ENCODE measurements at regions not wholly inside any gene's neighbourhood (a gene's known extent, or its start where the extent isn't known, plus 50 kb on each side); places are given as distances from the start of the nearest gene placed in this dataset.

GRCh38 chr1:93749487-93749886, 67.8 kb upstream of the BCAR3 start:
- Mint-ChIP-seq H3K27me3 (peaks cover 9% of the 10 kb centered on the region), H3K4me1 (ENCODE audit: low read depth) (peaks cover 51% of the 10 kb centered on the region), H3K27ac (peak overlapping the region; percentile 82), H3K4me3 (no peak overlapping the region), H3K36me3 (ENCODE audit: low read depth) (no peaks in the 10 kb centered on the region), H3K9me3 (peaks cover 13% of the 10 kb centered on the region)
- intact Hi-C loops (cut with micrococcal nuclease), result no loop called here

GRCh38 chr1:93746021-93746812, 64.6 kb upstream of the BCAR3 start:
- intact Hi-C loops (cut with micrococcal nuclease), result no loop called here
- H3K27me3 Mint-ChIP-seq, result peaks cover 9% of the 10 kb centered on the region
- H3K36me3 Mint-ChIP-seq (ENCODE audit: low read depth), result no peaks in the 10 kb centered on the region
- peaks cover 24% of the 10 kb centered on the region for H3K4me1 Mint-ChIP-seq (ENCODE audit: low read depth)
- H3K27ac Mint-ChIP-seq, result peak overlapping the region; percentile 9
- peaks cover 13% of the 10 kb centered on the region for H3K9me3 Mint-ChIP-seq
- H3K4me3 Mint-ChIP-seq, result no peak overlapping the region

GRCh38 chr1:93744299-93744988, 62.8 kb upstream of the BCAR3 start:
- intact Hi-C loops (cut with micrococcal nuclease), result no loop called here
- Mint-ChIP-seq H3K27ac (peak overlapping the region; percentile 14), H3K4me3 (no peak overlapping the region), H3K4me1 (ENCODE audit: low read depth) (peaks cover 8% of the 10 kb centered on the region), H3K36me3 (ENCODE audit: low read depth) (no peaks in the 10 kb centered on the region), H3K9me3 (peaks cover 13% of the 10 kb centered on the region), H3K27me3 (peaks cover 9% of the 10 kb centered on the region)

DNA sequence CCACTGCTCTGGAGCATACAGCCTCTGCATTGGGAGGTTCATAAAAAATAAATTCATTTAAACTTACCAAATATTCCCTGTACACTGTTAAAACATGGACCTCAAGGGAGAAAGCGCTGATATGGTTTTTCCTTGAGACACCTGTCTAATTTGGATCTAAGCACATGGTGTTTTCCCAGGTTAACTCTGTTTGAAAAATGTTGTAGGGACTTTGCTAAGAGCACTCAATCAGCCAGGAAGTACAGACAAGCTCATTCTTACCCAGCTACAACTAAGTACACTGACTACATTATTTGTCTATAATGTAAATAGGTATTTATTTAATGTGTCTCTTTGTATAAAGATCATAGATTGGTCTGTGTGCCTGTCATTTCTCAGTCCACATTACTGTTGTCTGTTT, 61.8 kb upstream of the BCAR3 start:
- Mint-ChIP-seq H3K36me3 (ENCODE audit: low read depth) (no peaks in the 10 kb centered on the region), H3K4me3 (no peak overlapping the region), H3K27ac (no peak overlapping the region), H3K4me1 (ENCODE audit: low read depth) (peaks cover 8% of the 10 kb centered on the region), H3K27me3 (peaks cover 9% of the 10 kb centered on the region), H3K9me3 (peaks cover 13% of the 10 kb centered on the region)
- intact Hi-C loops (cut with micrococcal nuclease), result no loop called here

DNA sequence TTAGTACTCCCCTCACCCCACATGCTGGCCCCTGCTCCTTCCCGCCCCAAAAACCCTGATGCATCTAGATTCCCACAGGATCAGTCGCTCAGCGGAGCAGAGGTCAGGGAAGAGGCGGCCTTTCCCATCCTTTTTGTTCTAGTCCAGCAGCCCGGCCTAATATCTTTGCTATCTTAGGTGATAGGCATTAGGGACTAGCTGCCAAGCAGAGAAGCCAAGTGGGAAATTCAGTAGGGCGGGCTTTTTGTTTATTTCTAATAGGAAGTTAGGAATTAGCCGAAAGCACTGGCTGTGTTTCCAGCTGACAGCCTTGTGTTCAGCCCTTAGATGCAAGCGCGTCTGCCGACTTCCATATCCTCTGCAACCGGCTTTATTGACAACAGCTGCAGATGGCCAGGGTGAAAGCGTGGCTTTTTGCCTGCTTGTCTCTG, 59.0 kb upstream of the BCAR3 start:
- H3K27ac Mint-ChIP-seq, result peak overlapping the region; percentile 15
- H3K27me3 Mint-ChIP-seq, result peaks cover 4% of the 10 kb centered on the region
- intact Hi-C loops (cut with micrococcal nuclease), result no loop called here
- no peaks in the 10 kb centered on the region for H3K9me3 Mint-ChIP-seq
- H3K4me3 Mint-ChIP-seq, result no peak overlapping the region
- H3K36me3 Mint-ChIP-seq (ENCODE audit: low read depth), result no peaks in the 10 kb centered on the region
- peaks cover 12% of the 10 kb centered on the region for H3K4me1 Mint-ChIP-seq (ENCODE audit: low read depth)

GRCh38 chr1:93740157-93740556, 58.5 kb upstream of the BCAR3 start:
- Mint-ChIP-seq H3K9me3 (no peaks in the 10 kb centered on the region), H3K27me3 (peaks cover 2% of the 10 kb centered on the region), H3K27ac (peak overlapping the region; percentile 15), H3K4me3 (no peak overlapping the region), H3K36me3 (ENCODE audit: low read depth) (no peaks in the 10 kb centered on the region), H3K4me1 (ENCODE audit: low read depth) (peaks cover 12% of the 10 kb centered on the region)
- intact Hi-C loops (cut with micrococcal nuclease), result no loop called here

DNA sequence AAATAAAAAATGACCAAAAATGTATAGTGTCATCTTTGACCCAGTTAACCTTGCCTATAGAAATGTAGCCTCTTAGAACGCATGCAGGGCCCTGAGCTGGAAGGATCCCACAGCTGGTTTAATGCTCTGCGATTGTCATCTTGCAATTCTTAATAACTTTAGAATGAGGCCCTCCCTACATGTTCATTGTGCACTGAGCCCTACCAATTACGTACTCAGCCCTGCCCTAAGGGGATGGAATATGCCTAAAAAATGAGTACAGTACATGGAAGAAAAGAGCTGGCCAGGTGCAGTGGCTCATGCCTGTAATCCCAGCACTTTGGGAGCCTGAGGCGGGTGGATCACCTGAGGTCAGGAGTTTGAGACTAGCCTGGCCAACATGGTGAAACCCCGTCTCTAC, 57.8 kb upstream of the BCAR3 start:
- Mint-ChIP-seq H3K36me3 (ENCODE audit: low read depth) (no peaks in the 10 kb centered on the region), H3K27ac (no peak overlapping the region), H3K4me1 (ENCODE audit: low read depth) (peaks cover 12% of the 10 kb centered on the region), H3K4me3 (no peak overlapping the region), H3K27me3 (no peaks in the 10 kb centered on the region), H3K9me3 (no peaks in the 10 kb centered on the region)
- intact Hi-C loops (cut with micrococcal nuclease), result no loop called here

DNA sequence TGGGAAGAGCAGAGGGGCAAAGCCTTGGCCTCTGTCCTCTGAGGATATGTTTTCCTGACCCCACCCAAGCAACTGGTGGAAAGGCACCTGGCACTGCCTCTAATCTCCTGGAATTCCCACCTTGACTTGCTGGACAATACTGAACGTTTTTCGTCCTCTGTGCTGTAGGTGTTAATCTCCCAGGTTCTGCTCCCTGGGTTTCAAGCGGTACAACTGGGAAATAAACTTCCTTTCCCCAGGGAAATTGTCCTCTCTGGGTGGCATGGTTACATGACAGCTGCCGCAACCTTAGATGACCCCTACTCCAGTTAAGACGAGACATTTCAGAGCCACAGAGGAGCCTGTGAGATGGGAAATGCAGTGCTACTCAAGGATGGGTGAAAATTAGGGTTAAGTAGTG, 57.3 kb upstream of the BCAR3 start:
- no peaks in the 10 kb centered on the region for H3K27me3 Mint-ChIP-seq
- intact Hi-C loops (cut with micrococcal nuclease), result no loop called here
- no peaks in the 10 kb centered on the region for H3K9me3 Mint-ChIP-seq
- H3K4me1 Mint-ChIP-seq (ENCODE audit: low read depth), result peaks cover 17% of the 10 kb centered on the region
- no peak overlapping the region for H3K27ac Mint-ChIP-seq
- H3K4me3 Mint-ChIP-seq, result no peak overlapping the region
- no peaks in the 10 kb centered on the region for H3K36me3 Mint-ChIP-seq (ENCODE audit: low read depth)

DNA sequence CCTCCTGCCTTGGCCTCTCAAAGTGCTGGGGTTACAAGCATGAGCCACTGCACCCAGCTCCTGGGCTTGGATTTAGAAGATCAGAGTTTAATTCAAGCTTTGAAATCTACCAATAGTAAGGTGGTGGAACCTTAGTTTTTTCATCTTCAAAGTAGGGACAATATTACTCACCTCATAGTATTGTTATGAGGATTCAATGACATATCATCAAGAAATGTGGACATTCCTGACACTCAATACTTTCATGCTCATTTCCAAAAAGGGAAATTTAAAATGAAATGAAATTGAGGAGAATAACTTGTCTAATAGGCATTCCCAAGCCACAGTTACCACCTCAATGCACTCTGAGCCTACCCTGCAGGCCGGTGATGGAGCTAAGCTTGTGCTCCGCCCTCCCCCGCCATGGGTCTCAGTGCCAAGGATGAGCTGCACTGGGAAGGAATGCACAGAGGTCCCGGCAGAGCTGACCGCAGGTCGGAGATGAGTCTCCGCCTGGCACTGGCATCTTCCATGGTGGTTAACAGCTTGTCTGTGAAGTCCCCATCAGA, 56.5 kb upstream of the BCAR3 start:
- Mint-ChIP-seq H3K36me3 (ENCODE audit: low read depth) (no peaks in the 10 kb centered on the region), H3K4me3 (no peak overlapping the region), H3K4me1 (ENCODE audit: low read depth) (peaks cover 19% of the 10 kb centered on the region), H3K9me3 (no peaks in the 10 kb centered on the region), H3K27ac (no peak overlapping the region), H3K27me3 (peaks cover 1% of the 10 kb centered on the region)
- intact Hi-C loops (cut with micrococcal nuclease), result no loop called here

- Mint-ChIP-seq H3K27ac (no peak overlapping the region), H3K27me3 (peaks cover 2% of the 10 kb centered on the region), H3K9me3 (no peaks in the 10 kb centered on the region), H3K4me1 (ENCODE audit: low read depth) (peaks cover 41% of the 10 kb centered on the region), H3K36me3 (ENCODE audit: low read depth) (no peaks in the 10 kb centered on the region), H3K4me3 (no peak overlapping the region)
- intact Hi-C loops (cut with micrococcal nuclease), result no loop called here
Observed at GRCh38 chr1:93735722-93736121, 54.1 kb upstream of the BCAR3 start.

GRCh38 chr1:93734999-93735398, 53.4 kb upstream of the BCAR3 start:
- Mint-ChIP-seq H3K27ac (peak overlapping the region; percentile 39), H3K4me1 (ENCODE audit: low read depth) (peaks cover 49% of the 10 kb centered on the region), H3K4me3 (no peak overlapping the region), H3K27me3 (peaks cover 2% of the 10 kb centered on the region), H3K36me3 (ENCODE audit: low read depth) (no peaks in the 10 kb centered on the region), H3K9me3 (no peaks in the 10 kb centered on the region)
- intact Hi-C loops (cut with micrococcal nuclease), result loop anchor here (5.0 kb wide), 1 partner anchor 53 kb away; the partner anchor contains the start of gene BCAR3

DNA sequence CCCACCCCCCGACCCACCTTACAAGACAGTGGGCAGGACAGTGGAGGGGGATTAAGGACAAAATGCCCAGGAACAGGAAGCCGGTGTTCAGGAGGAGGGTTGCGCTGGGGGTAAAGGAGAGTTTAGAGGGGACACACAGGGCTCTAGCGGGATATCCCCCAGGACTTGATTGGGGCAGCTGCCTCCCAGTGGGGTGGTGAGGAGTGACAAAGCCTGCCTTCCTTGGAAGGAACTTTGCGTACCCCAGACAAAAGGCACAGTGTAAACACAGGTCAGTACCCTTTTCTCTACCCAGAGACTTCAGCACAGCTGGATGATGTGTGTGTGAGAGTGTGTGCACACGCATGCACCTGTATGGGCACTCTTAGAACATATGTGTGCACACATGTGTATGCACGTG, 51.7 kb upstream of the BCAR3 start:
- intact Hi-C loops (cut with micrococcal nuclease), result loop anchor here (5.0 kb wide), 1 partner anchor 51 kb away; the partner anchor contains the start of gene BCAR3
- Mint-ChIP-seq H3K9me3 (no peaks in the 10 kb centered on the region), H3K27me3 (peaks cover 2% of the 10 kb centered on the region), H3K4me3 (no peak overlapping the region), H3K27ac (peak overlapping the region; percentile 86), H3K36me3 (ENCODE audit: low read depth) (no peaks in the 10 kb centered on the region), H3K4me1 (ENCODE audit: low read depth) (peaks cover 65% of the 10 kb centered on the region)

DNA sequence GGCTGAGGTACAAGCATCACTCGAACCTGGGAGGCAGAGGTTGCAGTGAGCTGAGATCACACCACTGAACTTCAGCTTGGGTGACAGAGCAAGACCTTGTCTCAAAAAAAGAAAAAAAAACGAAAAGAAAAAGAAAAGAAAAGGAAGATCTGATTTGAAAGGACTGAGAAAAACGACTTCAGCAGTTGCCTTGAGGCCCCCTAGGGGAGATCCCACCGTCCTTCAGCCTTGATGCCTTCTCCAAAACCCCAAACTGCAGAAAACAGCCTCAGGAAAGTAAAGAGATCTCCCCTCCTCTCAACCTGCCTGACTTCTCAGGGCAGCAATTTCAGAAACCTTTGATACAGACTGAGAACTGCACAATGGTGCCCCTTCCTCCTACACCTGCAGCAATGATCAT, 50.9 kb upstream of the BCAR3 start:
- Mint-ChIP-seq H3K9me3 (no peaks in the 10 kb centered on the region), H3K4me3 (no peak overlapping the region), H3K4me1 (ENCODE audit: low read depth) (peaks cover 73% of the 10 kb centered on the region), H3K27ac (peak overlapping the region; percentile 86), H3K27me3 (peaks cover 2% of the 10 kb centered on the region), H3K36me3 (ENCODE audit: low read depth) (no peaks in the 10 kb centered on the region)
- intact Hi-C loops (cut with micrococcal nuclease), result loop anchor here (5.0 kb wide), 1 partner anchor 50 kb away; the partner anchor contains the start of gene BCAR3

Measured in dendritic cell treated with granulocyte-macrophage colony-stimulating factor and Interleukin-4, amounts not matched to agents 40 ng/mL and 50 ng/mL, for 4 days (primary cell).